ENCODE measurements at regions not wholly inside any gene's neighbourhood (a gene's known extent, or its start where the extent isn't known, plus 50 kb on each side); places are given as distances from the start of the nearest gene placed in this dataset.

GRCh38 chr2:15050483-15050882 lies 418.0 kb downstream of the LRATD1 start:
- no peak for TF ChIP-seq EZH2phosphoT487 (IDR thresholded peaks at IDR 0.05; ENCODE audit: borderline replicate concordance, low read depth)
- H4K20me1 ChIP-seq (ENCODE audit: insufficient read depth): no peaks in the 10 kb centered on the region
- ChIA-PET POLR2A (no interaction called here), CTCF (interaction anchor here (1.0 to 2.7 kb wide), 4 partner anchors 8 to 14 kb away, joined by 3 to 15 read pairs (median 4); no protein-coding TSS in a partner anchor)
- H3K27ac ChIP-seq (ENCODE audit: low read depth in 2 of 2, low read length in 1 of 2): no peak overlapping the region
- H3K4me2 ChIP-seq: no peak overlapping the region
- no peak overlapping the region for H2AFZ ChIP-seq (ENCODE audit: low read depth)
- H3F3A ChIP-seq (replicated peaks; ENCODE audit: insufficient read depth): no peaks in the 10 kb centered on the region
- no peaks in the 10 kb centered on the region; the same call in 1 of the 2 replicates for H3K79me2 ChIP-seq (ENCODE audit: insufficient read depth)
- WGBS (ENCODE audit: low lambda C conversion rate): 16% methylated on average over 4 of the region's 4 CpGs
- no peaks in the 10 kb centered on the region for H3K36me3 ChIP-seq (replicated peaks in 1 of 2; ENCODE audit: control insufficient read depth in 1 of 2, insufficient read depth in 2 of 2, low read length in 1 of 2)
- H3K27me3 ChIP-seq (ENCODE audit: insufficient read depth): no peaks in the 10 kb centered on the region
- no peaks in the 10 kb centered on the region for H3K9me3 ChIP-seq
- H3K9ac ChIP-seq: no peak overlapping the region
- H3K9me2 ChIP-seq: no peaks in the 10 kb centered on the region
- H3K4me1 ChIP-seq (ENCODE audit: control insufficient read depth in 1 of 2, insufficient read depth in 2 of 2, low read depth in 1 of 2, low read length in 1 of 2): no peaks in the 10 kb centered on the region
- H3K4me3 ChIP-seq (ENCODE audit: low read depth in 2 of 2, low read length in 1 of 2): no peak overlapping the region
- DNase-seq: no peak

GRCh38 chr2:15053542-15053941 lies 421.0 kb downstream of the LRATD1 start:
- Histone ChIP-seq H3K9me3 (no peaks in the 10 kb centered on the region), H3K9ac (no peak overlapping the region), H3K27me3 (ENCODE audit: insufficient read depth) (no peaks in the 10 kb centered on the region), H2AFZ (ENCODE audit: low read depth) (no peak overlapping the region), H3K27ac (ENCODE audit: low read depth in 2 of 2, low read length in 1 of 2) (no peak overlapping the region), H3K4me1 (ENCODE audit: control insufficient read depth in 1 of 2, insufficient read depth in 2 of 2, low read depth in 1 of 2, low read length in 1 of 2) (no peaks in the 10 kb centered on the region), H3F3A (replicated peaks; ENCODE audit: insufficient read depth) (no peaks in the 10 kb centered on the region), H3K4me3 (ENCODE audit: low read depth in 2 of 2, low read length in 1 of 2) (no peak overlapping the region), H3K9me2 (no peaks in the 10 kb centered on the region), H3K36me3 (replicated peaks in 1 of 2; ENCODE audit: control insufficient read depth in 1 of 2, insufficient read depth in 2 of 2, low read length in 1 of 2) (no peaks in the 10 kb centered on the region), H4K20me1 (ENCODE audit: insufficient read depth) (no peaks in the 10 kb centered on the region), H3K79me2 (ENCODE audit: insufficient read depth) (no peaks in the 10 kb centered on the region), H3K4me2 (no peak overlapping the region)
- ChIA-PET POLR2A (no interaction called here), CTCF (interaction anchor here (0.5 to 1.0 kb wide), 2 partner anchors 8 to 81 kb away, joined by 3 to 4 read pairs; no protein-coding TSS in a partner anchor)
- WGBS (ENCODE audit: low lambda C conversion rate): 13% methylated on average over 5 of the region's 5 CpGs
- no peak for DNase-seq
- TF ChIP-seq RXRA (IDR thresholded peaks at IDR 0.05; ENCODE audit: borderline replicate concordance, low read depth): no peak
- no peak for TF ChIP-seq TCF12 (IDR thresholded peaks at IDR 0.05)
- no peak for TF ChIP-seq CTCF (IDR thresholded peaks at IDR 0.05)
- no peak for TF ChIP-seq FOXM1 (IDR thresholded peaks at IDR 0.05; ENCODE audit: low read depth)
- TF ChIP-seq SMC3 (IDR thresholded peaks at IDR 0.05; ENCODE audit: low read depth, low read length): no peak
- no peak for TF ChIP-seq EZH2phosphoT487 (IDR thresholded peaks at IDR 0.05; ENCODE audit: borderline replicate concordance, low read depth)
- no peak for TF ChIP-seq USF2 (IDR thresholded peaks at IDR 0.05; ENCODE audit: borderline replicate concordance, low read depth, low read length)
- no peak for TF ChIP-seq SIN3A (IDR thresholded peaks at IDR 0.05; ENCODE audit: borderline replicate concordance, low read depth, low read length)
- no peak for TF ChIP-seq GATA2 (CRISPR knock-in tag; IDR thresholded peaks at IDR 0.05)
- no peak for TF ChIP-seq RFX5 (IDR thresholded peaks at IDR 0.05; ENCODE audit: low read length)
- TF ChIP-seq NFIC (IDR thresholded peaks at IDR 0.05; ENCODE audit: borderline replicate concordance): no peak
- TF ChIP-seq JUND (IDR thresholded peaks at IDR 0.05): no peak
- TF ChIP-seq GABPA (IDR thresholded peaks at IDR 0.05; ENCODE audit: low read depth): no peak
- TF ChIP-seq NRF1 (IDR thresholded peaks at IDR 0.05; ENCODE audit: low read depth, low read length): no peak
- TF ChIP-seq YY1 (IDR thresholded peaks at IDR 0.05; ENCODE audit: low read depth): no peak
- no peak for TF ChIP-seq FOSL2 (IDR thresholded peaks at IDR 0.05; ENCODE audit: borderline replicate concordance, low read depth)

Measured in SK-N-SH (cell line).